ENCODE measurements at regions not wholly inside any gene's neighbourhood (a gene's known extent, or its start where the extent isn't known, plus 50 kb on each side); places are given as distances from the start of the nearest gene placed in this dataset.

DNA sequence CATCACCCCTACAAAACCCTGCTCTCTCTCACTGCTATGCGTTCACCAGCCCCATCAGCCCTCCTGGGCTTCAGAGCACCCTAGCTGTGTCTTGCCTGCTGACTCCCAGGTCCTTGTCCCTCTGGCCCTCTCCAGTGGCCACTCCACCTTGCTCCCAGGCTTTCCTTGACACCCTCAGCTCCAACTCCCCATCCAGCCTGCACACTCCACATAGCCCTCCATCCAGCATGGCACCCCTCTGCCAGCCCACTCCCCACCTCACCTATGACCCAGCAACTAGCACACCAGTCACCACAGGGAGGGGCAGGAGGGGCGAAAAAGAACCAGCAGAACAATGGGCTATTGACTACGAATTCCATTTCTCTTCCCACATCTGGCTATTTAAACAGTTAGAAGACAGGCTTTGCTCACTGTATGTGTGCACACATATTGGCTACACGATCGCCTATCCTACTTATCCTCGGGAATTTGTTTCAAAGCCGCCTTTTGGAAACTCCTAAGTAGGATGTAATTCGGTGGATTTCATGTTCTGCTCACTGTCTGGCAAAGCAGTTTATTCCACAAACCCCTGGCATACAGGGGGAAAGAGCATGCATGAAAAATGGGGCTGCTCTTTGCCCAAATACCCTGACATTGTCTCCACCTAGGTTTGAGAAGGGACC, 195.3 kb downstream of the SMAD2 start:
- TF ChIP-seq, protein P1, sequence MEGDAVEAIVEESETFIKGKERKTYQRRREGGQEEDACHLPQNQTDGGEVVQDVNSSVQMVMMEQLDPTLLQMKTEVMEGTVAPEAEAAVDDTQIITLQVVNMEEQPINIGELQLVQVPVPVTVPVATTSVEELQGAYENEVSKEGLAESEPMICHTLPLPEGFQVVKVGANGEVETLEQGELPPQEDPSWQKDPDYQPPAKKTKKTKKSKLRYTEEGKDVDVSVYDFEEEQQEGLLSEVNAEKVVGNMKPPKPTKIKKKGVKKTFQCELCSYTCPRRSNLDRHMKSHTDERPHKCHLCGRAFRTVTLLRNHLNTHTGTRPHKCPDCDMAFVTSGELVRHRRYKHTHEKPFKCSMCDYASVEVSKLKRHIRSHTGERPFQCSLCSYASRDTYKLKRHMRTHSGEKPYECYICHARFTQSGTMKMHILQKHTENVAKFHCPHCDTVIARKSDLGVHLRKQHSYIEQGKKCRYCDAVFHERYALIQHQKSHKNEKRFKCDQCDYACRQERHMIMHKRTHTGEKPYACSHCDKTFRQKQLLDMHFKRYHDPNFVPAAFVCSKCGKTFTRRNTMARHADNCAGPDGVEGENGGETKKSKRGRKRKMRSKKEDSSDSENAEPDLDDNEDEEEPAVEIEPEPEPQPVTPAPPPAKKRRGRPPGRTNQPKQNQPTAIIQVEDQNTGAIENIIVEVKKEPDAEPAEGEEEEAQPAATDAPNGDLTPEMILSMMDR (IDR thresholded peaks at IDR 0.05): no peak
- no peak for TF ChIP-seq ZFX (IDR thresholded peaks at IDR 0.05; ENCODE audit: borderline replicate concordance)
